ENCODE measurements at regions not wholly inside any gene's neighbourhood (a gene's known extent, or its start where the extent isn't known, plus 50 kb on each side); places are given as distances from the start of the nearest gene placed in this dataset.

GRCh38 chr6:14540810-14541540 is 423.4 kb downstream of the CD83 start:
- Histone ChIP-seq H3K4me3 (no peak overlapping the region), H3K4me1 (peaks cover 26 to 32% of the 10 kb centered on the region in 2 donors), H3K9me3 (no peaks in the 10 kb centered on the region), H3K27ac (peak overlapping the region; percentile 49 to 79 (median 68)), H3K36me3 (no peaks in the 10 kb centered on the region), H3K27me3 (no peaks in the 10 kb centered on the region)
- ATAC-seq: peak in 1 of 2 donors; percentile 9
- in situ Hi-C loops (cut with MboI; ENCODE audit: low sequenced_read_pairs in 4 of 4) (no loop called here), intact Hi-C loops (cut with DNase I; ENCODE audit: low total_unique reads) (loop anchor here (5.0 to 10.0 kb wide), 2 partner anchors 99 to 704 kb away; partner anchors contain the start of gene JARID2)
- no peak for DNase-seq
- TF ChIP-seq POLR2A (IDR thresholded peaks at IDR 0.05): no peak

- DNase-seq: no peak
Observed at GRCh38 chr6:14542670-14543366, 425.2 kb downstream of the CD83 start.

GRCh38 chr6:14543971-14544585 is 426.5 kb downstream of the CD83 start:
- DNase-seq (no peak), ATAC-seq (no peak)
- H3K36me3 ChIP-seq: no peaks in the 10 kb centered on the region
- TF ChIP-seq CTCF (IDR thresholded peaks at IDR 0.05 in 4 of 5, conservative IDR thresholded peaks at IDR 0.05 in 1 of 5) (no peak), POLR2A (IDR thresholded peaks at IDR 0.05) (no peak)
- H3K9me3 ChIP-seq: no peaks in the 10 kb centered on the region
- intact Hi-C loops (cut with DNase I; ENCODE audit: low total_unique reads): loop anchor here (5.0 to 10.0 kb wide), 2 partner anchors 102 to 701 kb away; partner anchors contain the start of gene JARID2
- in situ Hi-C loops (cut with MboI; ENCODE audit: low sequenced_read_pairs in 4 of 4): no loop called here
- no peak overlapping the region for H3K27ac ChIP-seq
- H3K27me3 ChIP-seq: no peaks in the 10 kb centered on the region
- peaks cover 26 to 37% of the 10 kb centered on the region in 2 donors for H3K4me1 ChIP-seq
- H3K4me3 ChIP-seq: no peak overlapping the region

More at GRCh38 chr6:14542670-14543366, 425.2 kb downstream of the CD83 start:
- TF ChIP-seq POLR2A (IDR thresholded peaks at IDR 0.05): no peak
- no peak for TF ChIP-seq CTCF (IDR thresholded peaks at IDR 0.05 in 4 of 5, conservative IDR thresholded peaks at IDR 0.05 in 1 of 5)
- H3K9me3 ChIP-seq: no peaks in the 10 kb centered on the region
- H3K36me3 ChIP-seq: no peaks in the 10 kb centered on the region
- in situ Hi-C loops (cut with MboI; ENCODE audit: low sequenced_read_pairs in 4 of 4) (no loop called here), intact Hi-C loops (cut with DNase I; ENCODE audit: low total_unique reads) (loop anchor here (5.0 to 10.0 kb wide), 2 partner anchors 101 to 702 kb away; partner anchors contain the start of gene JARID2)
- ATAC-seq: no peak
- H3K4me1 ChIP-seq: peaks cover 26 to 37% of the 10 kb centered on the region in 2 donors
- no peak overlapping the region for H3K4me3 ChIP-seq
- H3K27ac ChIP-seq: no peak overlapping the region
- no peaks in the 10 kb centered on the region for H3K27me3 ChIP-seq

GRCh38 chr6:14544666-14545065 is 427.1 kb downstream of the CD83 start:
- no peaks in the 10 kb centered on the region for H3K27me3 ChIP-seq
- ATAC-seq (no peak), DNase-seq (no peak)
- in situ Hi-C loops (cut with MboI; ENCODE audit: low sequenced_read_pairs in 4 of 4) (no loop called here), intact Hi-C loops (cut with DNase I; ENCODE audit: low total_unique reads) (loop anchor here (5.0 to 10.0 kb wide), 2 partner anchors 102 to 700 kb away; partner anchors contain the start of gene JARID2)
- no peak overlapping the region for H3K4me3 ChIP-seq
- peaks cover 26 to 36% of the 10 kb centered on the region in 2 donors for H3K4me1 ChIP-seq
- TF ChIP-seq CTCF (IDR thresholded peaks at IDR 0.05 in 4 of 5, conservative IDR thresholded peaks at IDR 0.05 in 1 of 5) (no peak), POLR2A (IDR thresholded peaks at IDR 0.05) (no peak)
- no peak overlapping the region for H3K27ac ChIP-seq
- no peaks in the 10 kb centered on the region for H3K9me3 ChIP-seq
- no peaks in the 10 kb centered on the region for H3K36me3 ChIP-seq
